ENCODE measurements at regions not wholly inside any gene's neighbourhood (a gene's known extent, or its start where the extent isn't known, plus 50 kb on each side); places are given as distances from the start of the nearest gene placed in this dataset.

DNA sequence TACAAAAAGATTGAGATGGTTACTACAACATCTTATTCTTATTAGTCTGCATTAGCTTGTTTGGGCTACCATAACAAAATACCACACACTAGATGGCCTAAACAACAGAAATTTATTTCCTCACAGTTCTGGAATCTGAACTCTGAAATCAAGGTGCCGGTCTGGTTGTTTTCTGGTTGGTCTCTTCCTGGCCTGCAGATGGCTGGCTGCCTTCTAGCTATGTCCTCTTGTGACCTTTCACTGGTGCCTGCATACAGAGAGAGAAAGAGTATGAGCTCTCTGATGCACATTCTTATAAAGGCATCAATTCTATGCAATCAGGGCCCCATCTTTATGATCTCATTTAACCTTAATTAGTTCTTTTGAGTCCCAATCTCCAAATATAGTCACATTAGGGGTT, 696.5 kb downstream of the TDRD15 start:
- TF ChIP-seq MAZ (IDR thresholded peaks at IDR 0.05; ENCODE audit: borderline replicate concordance, low read depth, low read length) (no peak), POLR2A (IDR thresholded peaks at IDR 0.05; ENCODE audit: low read depth, low read length) (no peak), SMC3 (IDR thresholded peaks at IDR 0.05; ENCODE audit: low read depth, low read length) (no peak)

All from IMR-90 (cell line).